GM18858 (cell line): ENCODE measurements at regions not wholly inside any gene's neighbourhood (a gene's known extent, or its start where the extent isn't known, plus 50 kb on each side); places are given as distances from the start of the nearest gene placed in this dataset.

Experiments
- ATAC-seq: cut with Tn5 transposase; IDR thresholded peaks from one replicate; pipeline ENCODE4 v1.9.1; 2021; ENCODE audit not compliant: unreplicated experiment

DNA sequence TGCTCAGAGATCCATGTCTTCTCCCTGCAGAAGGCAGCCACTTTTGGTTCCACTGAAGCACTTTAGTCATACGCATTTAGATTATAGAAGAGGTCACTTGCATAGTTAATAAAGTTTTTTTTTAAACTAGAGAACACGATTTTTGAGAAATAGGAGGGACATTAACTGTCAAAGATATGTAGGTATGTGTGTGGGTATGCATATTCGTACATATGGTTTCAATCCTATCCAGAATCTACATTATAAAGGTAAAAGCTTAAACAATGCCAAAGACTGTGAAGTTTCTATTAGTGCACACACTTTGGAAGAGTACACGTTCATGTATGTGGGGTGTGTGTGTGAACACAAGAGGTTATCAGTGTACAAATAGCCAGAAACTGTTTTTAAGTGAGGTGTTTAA lies 103.2 kb downstream of the BTBD3 start:
- ATAC-seq: no peak

DNA sequence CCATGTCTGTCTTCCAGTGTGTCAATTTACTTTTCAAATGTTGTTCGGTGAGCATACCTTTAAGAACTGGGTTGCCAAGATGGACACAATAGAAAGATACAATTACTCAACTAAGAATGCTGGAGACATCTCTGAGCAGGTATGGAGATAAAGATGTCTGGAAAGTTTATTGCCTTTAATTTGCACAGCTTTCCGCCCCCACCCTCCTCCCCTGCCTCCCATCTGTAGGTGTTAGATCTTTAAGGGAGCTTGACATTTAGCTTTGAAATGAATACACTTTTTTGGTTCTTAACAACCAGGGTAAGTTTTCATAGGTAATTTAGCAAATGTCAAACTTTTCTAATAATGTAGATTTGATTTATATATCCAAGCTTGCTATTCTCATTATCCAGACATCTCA lies 104.4 kb downstream of the BTBD3 start:
- no peak for ATAC-seq

DNA sequence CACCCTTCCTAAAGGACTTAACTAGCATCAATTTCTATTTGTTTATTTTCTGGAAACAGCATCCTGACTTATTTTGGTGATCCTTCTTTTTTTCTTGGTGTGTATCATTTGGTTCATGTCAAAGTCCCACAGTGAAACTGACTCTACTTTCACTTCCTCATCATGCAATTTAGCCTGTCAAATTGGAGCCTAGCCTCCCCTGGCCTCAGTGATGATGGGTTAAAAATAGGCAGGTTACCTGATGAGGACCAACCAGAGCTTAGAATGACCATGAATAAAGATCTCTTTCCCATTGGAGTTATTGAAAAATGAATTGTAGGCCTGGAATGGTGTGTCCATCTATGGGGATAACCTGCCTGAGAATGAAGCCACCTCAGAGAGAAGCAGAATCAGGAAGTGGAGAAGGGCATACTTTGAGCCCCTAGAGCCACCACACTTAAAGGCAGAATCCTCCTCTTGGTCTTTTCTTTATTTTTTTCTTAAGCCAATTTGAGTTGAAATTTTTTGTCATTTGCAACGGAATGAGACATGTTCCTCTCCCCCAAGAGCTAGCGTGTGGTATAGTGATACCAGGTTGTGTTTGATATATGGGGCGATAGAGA lies 105.6 kb downstream of the BTBD3 start:
- ATAC-seq: peak; percentile 83

DNA sequence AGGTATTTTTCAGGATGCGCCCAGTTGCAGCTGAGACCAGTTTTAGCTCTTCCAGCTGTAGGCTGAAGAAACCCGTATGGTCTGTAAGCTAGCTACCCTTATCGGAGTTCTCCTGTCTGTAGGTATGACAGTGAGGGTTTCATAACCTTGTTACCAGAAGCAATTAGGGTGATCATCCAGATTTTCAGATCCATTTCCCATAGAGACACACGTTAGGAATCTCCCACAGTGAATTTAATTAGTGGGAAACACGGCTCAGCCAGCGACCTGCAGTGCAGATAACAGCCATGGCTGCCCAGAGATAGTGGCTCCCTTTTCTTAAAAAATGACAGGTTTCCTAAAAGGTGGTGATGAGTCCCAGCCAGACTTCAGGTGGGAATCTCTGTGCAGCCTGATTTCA lies 111.1 kb downstream of the BTBD3 start:
- no peak for ATAC-seq

DNA sequence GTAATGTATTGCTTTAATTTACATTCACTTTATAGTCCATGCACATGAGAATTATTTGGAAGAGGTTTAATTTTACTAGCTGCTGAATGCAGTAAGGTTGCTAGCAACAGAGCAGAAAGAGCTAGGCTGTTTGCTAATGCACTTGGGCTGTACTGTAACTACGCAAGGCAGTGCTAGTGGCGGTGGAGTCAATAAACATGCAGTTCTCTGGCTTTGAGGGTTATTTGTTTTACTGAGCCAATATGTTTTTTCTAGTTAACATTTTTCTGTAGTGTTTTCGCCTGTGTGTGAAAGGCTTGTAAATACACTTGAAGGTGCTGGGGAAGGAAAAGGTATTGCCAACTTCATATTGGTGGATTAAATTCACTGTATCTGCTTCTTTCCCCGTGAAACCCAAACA lies 112.8 kb downstream of the BTBD3 start:
- no peak for ATAC-seq

DNA sequence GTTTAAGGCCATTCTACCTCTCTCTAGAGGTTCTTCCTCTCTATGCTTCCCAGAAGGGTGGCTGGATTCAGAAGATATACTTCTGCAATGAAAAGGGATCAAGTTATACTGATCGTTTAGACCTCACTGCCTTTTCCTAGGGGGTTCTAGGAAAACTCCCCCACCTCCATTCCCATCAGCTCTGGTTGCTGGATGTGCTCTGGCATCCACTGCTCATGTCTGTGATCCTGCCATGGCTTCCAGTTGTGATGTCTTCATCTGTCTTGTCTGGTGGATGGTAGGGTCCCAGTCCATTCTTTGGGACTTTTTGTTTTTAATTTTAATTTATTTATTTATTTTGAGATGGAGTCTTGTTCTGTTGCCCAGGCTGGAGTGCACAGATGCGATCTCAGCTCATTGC lies 118.4 kb downstream of the BTBD3 start:
- no peak for ATAC-seq

DNA sequence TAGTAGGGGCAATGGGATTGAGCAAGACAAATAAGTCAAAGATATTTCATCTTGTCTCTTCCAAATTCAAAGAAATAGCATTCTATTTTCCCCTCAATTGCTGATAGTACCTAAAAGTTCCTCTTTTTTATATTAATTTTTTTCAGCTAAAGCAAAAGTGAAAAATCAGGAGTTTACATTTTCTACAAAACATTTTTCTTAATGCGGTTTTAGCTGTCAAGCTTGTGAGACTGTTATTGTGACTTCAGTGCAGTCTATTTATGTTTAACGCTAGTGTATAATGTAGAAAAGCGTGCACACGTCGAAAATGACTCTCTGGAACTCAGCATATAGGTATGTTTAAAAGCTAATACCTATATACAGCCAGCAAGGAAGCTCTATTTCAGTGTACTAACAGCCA lies 119.8 kb downstream of the BTBD3 start:
- no peak for ATAC-seq

DNA sequence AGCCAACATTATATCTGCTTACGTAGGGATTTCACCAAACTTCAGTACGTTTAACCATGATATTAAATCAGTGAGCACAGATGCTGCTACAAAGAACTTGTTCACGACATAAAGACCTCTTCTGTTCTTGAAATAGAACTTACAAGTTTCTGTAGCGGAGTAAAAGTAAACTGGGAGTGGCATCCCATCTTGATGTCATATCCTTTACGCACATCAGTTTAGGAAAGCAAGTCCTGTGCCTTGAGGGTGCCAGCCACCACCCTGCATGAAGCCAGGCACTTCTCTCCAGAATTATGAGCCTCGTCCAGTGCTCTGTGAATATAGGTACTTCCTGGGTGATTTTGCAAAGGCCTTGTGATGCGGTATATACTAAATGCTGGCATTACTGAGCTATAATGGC lies 122.6 kb downstream of the BTBD3 start:
- no peak for ATAC-seq

DNA sequence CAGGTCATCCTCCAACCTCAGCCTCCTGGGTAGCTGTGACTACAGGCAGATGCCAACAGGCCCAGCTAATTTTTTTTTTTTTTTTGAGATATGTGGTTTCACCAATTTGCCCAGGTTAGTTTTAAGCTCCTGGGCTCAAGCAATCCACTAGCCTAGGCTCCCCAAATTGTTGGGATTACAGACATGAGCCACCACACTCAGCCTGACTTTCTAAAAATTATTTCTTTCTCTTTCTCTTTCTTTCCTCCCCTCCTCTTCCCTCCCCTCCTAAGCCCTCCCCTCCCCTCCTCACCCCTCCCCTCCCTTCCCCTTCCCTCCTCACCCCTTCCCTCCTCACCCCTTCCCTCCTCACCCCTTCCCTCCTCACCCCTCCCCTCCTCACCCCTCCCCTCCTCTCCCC lies 127.3 kb downstream of the BTBD3 start:
- no peak for ATAC-seq

DNA sequence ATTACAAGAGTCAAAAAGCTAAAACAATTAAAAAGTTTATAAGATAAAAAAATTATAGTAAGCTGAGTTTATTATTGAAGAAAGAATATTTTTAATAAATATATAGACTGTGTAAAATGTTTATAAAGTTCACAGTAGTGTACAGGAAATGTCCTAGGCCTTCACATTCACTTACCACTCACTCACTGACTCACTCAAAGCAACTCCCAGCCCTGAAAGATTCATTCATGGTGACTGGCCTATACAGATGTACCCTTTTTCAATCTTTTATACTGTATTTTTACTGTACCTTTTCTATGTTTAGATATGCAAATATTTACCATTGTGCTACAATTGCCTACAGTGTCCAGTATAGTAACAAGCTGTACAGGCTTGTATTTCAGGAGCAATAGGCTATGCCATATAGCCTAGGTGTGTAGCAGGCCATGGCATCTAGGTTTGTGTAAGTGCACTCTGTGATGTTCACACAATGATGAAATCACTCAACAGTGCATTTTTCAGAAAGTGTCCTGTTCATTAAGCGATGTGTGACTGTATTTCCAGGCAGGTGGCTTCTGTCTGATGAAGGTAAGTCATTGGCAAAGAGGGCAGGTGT lies 130.2 kb downstream of the BTBD3 start:
- ATAC-seq: no peak

DNA sequence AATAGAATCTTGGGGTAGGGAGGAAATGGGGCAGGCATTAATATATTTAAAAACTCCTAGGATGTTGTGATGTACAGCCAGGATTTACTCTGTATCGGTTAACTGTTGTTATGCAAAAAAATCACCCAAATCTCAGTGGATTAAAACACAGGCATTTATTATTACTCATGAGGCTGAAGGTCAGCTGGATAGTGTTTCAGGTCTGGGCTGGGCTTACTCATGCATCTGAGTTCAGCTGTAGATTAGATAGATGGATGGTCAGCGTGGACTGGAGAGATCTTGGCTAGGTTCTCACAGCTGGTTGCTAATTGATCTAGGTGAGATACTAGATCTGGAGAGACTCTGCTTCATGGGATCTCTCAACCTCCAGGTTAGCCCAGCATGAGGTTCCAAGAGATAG lies 131.4 kb downstream of the BTBD3 start:
- ATAC-seq: no peak

DNA sequence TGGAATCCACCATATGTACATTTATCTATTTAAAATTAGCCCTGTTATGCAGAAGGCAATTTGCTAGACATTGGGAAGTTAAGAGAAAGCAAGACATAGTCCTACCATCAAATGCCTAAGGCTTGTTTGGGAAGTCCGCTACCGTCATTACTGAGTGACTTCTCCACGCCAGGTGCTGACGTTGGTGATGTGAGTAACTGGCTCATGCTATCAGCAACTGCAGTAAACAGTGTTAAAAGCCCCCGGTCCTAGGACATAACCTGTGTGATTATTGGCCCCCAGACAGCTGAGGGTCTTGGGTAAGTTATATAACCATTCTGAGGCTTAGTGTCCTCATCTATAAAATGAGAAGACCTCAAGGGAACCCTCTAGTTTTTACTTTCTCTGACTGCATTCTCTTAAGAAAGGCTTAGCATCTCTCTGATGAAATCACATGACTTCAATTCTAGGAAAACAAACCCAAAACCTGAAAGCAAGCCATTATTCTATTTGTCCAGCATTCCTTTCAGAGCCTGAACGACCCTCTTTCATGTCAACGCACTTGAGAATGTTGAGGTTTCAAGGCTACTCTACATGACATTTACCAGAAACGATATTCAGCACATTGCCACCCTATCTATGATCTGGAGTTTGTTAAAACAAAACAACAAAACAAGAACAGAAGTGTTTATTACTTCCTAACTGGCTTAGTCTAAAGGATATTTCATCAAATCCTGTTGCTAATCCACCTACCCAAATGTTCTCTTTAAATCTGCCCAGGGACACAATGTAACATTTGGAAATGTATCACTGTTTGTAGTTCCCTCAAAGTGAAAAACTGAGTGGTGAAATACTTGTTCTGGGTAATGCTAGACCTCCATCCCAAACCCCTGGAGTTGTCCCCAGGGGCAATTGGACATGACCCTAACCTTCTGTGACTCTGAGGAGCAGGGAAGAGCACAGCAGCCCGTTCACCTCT lies 133.8 kb downstream of the BTBD3 start:
- no peak for ATAC-seq

DNA sequence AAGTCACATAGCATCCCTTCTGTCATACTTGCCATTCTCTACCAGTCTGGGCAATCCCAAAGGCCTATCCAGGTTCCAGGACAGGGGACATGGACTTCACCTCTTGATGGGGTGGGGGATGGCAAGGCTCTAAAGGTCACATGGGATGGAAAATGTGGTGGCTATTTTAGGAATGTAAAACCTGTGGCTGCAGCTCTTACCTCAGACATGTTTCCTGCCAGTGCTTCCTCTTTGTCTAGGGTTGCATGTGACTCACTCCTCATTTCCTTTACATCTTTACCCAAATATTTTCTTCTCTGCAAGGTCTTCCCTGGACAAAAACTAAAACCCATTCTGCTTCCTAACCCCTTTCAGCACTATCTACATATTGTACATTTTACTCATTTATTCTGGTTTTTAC lies 135.7 kb downstream of the BTBD3 start:
- ATAC-seq: no peak

DNA sequence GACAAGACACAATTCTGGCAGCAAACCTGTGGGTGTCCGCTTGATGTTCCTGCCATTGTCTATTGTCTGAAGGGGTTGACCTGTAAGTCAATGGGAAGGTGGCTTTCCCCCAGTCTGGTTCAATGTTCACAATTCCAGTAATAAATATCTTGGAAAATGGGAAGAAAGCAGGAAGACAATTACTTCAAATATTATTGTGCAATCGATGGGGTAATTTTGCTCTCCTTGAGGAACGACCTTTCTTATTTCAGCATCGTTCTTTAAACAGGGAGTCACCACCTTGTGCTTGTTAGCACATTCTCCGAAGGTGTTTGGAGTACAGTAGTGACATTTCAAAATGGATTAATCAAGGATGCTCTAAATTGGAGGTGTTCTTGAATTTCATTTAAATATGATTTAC lies 136.9 kb downstream of the BTBD3 start:
- no peak for ATAC-seq

DNA sequence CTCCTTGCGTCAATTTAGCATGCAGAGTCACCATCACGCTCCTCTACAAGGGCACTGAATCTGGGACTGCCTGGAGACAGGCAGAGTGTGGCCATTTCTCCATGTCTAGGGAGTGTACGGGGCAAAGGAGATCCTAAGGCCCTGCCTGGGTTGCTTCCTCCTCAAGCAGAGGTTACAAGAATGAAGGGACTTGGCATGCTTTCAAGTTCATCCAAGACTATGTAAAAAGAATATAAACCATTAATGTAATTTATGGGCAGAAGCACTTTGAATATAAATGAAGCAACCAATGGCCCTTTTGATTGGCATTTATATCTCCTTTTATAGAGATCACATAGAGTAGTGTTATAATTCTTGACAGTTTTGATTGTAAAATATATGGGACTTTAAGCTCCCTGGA lies 137.5 kb downstream of the BTBD3 start:
- no peak for ATAC-seq

DNA sequence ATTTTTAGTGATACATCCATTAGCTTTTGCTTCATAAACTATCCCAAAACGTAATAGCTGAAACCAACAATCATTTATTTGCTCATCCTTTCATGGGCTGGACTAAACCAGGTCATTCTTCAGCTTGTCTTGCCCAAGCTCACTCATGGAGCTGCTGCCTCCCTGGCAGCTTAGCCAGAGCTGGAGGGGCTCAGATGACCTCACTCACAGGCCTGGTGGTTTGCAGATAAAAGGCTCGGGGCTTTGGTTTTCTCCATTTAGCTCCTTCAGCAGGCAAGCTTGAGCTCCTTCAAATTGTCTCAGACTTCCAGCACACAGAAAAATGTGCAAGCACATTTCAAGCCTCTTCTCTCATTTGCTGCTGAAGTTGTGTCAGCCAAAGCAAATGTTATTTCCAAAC lies 139.1 kb downstream of the BTBD3 start:
- no peak for ATAC-seq

DNA sequence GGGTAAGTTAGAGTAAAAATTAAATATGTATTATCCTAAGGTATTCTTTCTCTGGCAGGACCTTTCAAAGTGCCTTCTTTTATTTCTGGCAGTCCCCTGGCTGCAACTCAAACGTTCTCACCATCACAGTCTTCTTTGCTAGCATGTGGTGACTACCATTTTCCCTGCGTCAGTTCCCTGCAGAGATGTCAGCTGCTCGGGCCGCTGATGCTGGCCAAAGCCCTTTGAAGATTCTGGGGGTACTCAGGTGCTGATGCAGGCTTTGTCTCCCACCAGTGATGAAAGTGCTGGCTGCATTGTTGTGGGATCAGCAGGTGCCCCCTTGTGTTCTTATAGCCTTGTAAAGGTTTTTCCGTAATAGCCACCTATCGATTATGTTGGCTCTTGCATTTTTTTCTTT lies 140.1 kb downstream of the BTBD3 start:
- no peak for ATAC-seq

DNA sequence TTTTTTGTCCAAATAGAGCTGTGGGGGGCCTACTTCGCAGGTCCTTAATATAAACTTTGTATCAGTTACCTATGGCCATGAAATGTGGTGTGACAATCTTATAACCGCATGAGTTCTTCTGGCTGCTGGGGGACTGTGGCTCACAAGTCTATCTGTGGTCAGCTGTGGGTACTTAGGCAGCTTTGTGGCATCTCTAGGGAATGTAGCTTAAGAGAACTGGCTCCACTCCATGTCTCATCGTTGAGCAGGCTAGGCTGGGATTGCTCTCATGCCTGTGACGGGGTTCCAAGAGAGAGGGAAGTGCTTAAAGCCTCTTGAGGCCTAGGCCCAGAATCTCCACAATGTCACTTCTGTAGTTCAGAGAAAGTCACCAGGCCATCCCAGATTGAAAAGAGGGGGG lies 140.5 kb downstream of the BTBD3 start:
- no peak for ATAC-seq

DNA sequence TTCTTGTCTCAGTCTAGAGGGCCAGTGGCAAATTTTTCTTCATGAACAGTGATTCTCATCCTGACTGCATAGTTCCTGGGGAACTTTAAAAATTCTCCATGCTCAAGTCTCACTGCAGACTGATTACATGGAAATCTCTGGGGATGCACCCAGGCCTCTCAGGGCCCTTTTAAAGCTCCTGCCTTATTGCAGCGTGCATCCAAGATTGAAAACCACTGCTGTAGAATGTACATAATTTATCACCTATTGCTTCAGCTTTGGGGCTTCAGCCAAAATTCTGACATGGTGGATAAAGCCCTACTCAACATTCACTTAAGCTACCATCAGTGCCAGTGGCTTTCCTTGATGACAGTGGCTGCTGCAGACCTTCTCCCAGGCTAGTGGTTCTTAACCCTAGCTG lies 143.8 kb downstream of the BTBD3 start:
- ATAC-seq: no peak

DNA sequence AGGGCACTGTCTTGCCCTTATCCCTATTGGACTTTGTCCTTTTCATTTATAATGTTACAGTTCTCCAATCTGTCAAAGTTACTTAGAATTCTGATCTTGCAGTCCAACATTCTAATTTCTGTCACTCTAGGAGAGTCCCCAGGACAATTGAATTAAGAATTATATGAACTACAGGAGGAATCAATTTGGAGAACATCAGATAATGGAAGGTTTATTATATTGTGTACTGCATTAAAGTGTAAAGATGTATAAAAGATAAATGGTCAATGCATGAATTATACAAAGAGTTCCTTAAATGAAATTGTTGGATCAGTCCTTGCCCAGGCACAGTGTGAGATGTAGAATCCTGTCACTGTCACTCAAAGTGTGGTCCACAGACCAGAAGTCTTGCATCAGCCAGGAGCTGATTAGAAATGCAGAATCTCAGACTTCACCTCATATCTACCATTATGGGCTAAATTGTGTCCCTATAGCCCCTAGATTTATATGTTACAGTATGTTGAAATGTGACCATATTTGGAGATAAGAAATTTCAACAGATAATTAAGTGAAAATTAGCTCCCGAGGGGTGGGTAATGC lies 145.5 kb downstream of the BTBD3 start:
- ATAC-seq: no peak

DNA sequence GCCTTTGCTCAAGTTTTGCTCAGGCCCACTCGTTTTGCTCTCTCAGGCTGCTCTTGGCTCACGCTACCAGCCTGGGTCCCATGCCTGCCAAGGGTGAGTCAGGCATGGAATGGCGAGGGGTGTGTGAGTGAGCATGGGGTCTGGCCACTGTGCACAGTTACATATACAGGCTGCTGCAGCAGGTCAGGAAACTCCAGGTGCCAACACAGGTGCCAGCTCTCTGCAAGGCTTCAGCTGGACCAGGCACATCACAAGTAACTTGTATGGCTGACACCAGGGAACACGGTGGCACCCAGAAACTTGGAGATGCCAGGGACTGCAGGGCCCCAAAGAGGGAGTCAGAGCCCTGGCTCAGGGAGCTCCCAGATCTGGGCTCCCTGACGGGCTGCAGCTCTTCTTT lies 146.8 kb downstream of the BTBD3 start:
- no peak for ATAC-seq

DNA sequence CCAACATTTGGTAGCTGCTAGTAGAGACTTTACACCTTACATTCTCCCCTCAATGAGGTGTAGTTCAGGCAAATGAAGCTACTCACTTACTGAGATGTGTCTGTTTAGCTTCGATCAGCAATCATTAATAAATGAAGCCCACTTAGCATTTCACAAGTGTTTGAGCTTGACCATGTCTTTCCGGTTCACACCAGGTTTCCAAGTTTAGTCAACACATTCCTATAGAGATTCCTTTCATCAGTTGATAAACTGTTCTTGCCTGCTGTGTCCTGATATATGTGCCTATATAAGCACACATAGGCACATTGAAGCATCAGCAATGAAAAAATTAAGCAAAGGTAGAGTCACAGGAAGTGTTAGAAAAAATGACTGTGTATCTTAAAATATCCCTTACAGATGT lies 150.0 kb downstream of the BTBD3 start:
- ATAC-seq: no peak
